HEK293 (cell line): ENCODE measurements at regions not wholly inside any gene's neighbourhood (a gene's known extent, or its start where the extent isn't known, plus 50 kb on each side); places are given as distances from the start of the nearest gene placed in this dataset.

Experiments used
- MEIS1 ChIP-seq: sonication (generic); formaldehyde crosslinking; IDR thresholded peaks from 2 replicates; pipeline ENCODE4 v1.8.1; 2022; ENCODE audit warnings: missing genetic modification reagents, mild to moderate bottlenecking, borderline replicate concordance
- MYNN ChIP-seq: fragments of 450-650 bp; formaldehyde crosslinking; IDR thresholded peaks from 2 replicates; pipeline ENCODE4 v1.5.1; 2016; ENCODE audit warnings: missing biosample characterization, missing genetic modification characterization, borderline replicate concordance
- ZFP37 ChIP-seq: fragments of 450-650 bp; formaldehyde crosslinking; IDR thresholded peaks from 2 replicates; pipeline ENCODE4 v1.5.1; 2016; ENCODE audit warnings: missing biosample characterization, missing genetic modification characterization
- ZNF114 ChIP-seq: fragments of 450-650 bp; formaldehyde crosslinking; IDR thresholded peaks from 2 replicates; pipeline ENCODE4 v1.5.0; 2017; ENCODE audit warnings: missing biosample characterization, missing genetic modification characterization
- ZNF132 ChIP-seq: fragments of 450-650 bp; formaldehyde crosslinking; IDR thresholded peaks from 2 replicates; pipeline ENCODE4 v1.5.1; 2017; ENCODE audit warnings: missing biosample characterization, missing genetic modification characterization, borderline replicate concordance
- ZNF223 ChIP-seq: fragments of 450-650 bp; formaldehyde crosslinking; IDR thresholded peaks from 2 replicates; pipeline ENCODE4 v1.5.1; 2016; ENCODE audit warnings: missing biosample characterization, missing genetic modification characterization
- ZNF274 ChIP-seq, 2 experiments: fragments of 200-500 bp in 1 of 2; fragments of 450-650 bp in 1 of 2; sonication (Bioruptor generic) in 1 of 2; formaldehyde crosslinking in 1 of 2; IDR thresholded peaks; 2 replicates each; pipeline versions ENCODE4 v1.5.1 to v1.6.1; 2014 to 2016; ENCODE audit warnings: borderline replicate concordance in 1 of 2, inconsistent platforms in 1 of 2, low read length in 1 of 2, missing biosample characterization in 1 of 2, missing genetic modification characterization in 1 of 2
- ZNF311 ChIP-seq: fragments of 450-650 bp; formaldehyde crosslinking; IDR thresholded peaks from 2 replicates; pipeline ENCODE4 v1.5.1; 2017; ENCODE audit warnings: missing biosample characterization, missing genetic modification characterization, borderline replicate concordance
- ZNF324 ChIP-seq: fragments of 450-650 bp; formaldehyde crosslinking; IDR thresholded peaks from 2 replicates; pipeline ENCODE4 v1.5.1; 2016; ENCODE audit warnings: missing biosample characterization, missing genetic modification characterization
- ZNF48 ChIP-seq: fragments of 450-650 bp; formaldehyde crosslinking; IDR thresholded peaks from 2 replicates; pipeline ENCODE4 v1.5.1; 2016; ENCODE audit warnings: missing biosample characterization, missing genetic modification characterization
- ZNF596 ChIP-seq: fragments of 450-650 bp; IDR thresholded peaks from 2 replicates; pipeline ENCODE4 v1.5.0; 2018; ENCODE audit warnings: missing biosample characterization, mild to moderate bottlenecking, missing genetic modification characterization, moderate library complexity
- ZNF621 ChIP-seq: fragments of 450-650 bp; formaldehyde crosslinking; IDR thresholded peaks from 2 replicates; pipeline ENCODE4 v1.5.1; 2017; ENCODE audit warnings: missing biosample characterization, missing genetic modification characterization
- ZNF623 ChIP-seq: fragments of 450-650 bp; formaldehyde crosslinking; IDR thresholded peaks from 2 replicates; pipeline ENCODE4 v1.5.1; 2016; ENCODE audit warnings: missing biosample characterization, missing genetic modification characterization
- ZNF629 ChIP-seq: fragments of 450-650 bp; formaldehyde crosslinking; IDR thresholded peaks from 2 replicates; pipeline ENCODE4 v1.5.1; 2017; ENCODE audit warnings: missing biosample characterization, missing genetic modification characterization
- ZNF660 ChIP-seq: fragments of 450-650 bp; IDR thresholded peaks from 2 replicates; pipeline ENCODE4 v1.5.1; 2018; ENCODE audit warnings: missing biosample characterization, mild to moderate bottlenecking, missing genetic modification characterization
- ZNF664 ChIP-seq: fragments of 450-650 bp; formaldehyde crosslinking; IDR thresholded peaks from 2 replicates; pipeline ENCODE4 v1.5.1; 2016; ENCODE audit warnings: missing biosample characterization, missing genetic modification characterization
- ZNF785 ChIP-seq: fragments of 450-650 bp; formaldehyde crosslinking; IDR thresholded peaks from 2 replicates; pipeline ENCODE4 v1.5.1; 2016; ENCODE audit warnings: missing biosample characterization, missing genetic modification characterization
- ZNF843 ChIP-seq: fragments of 450-650 bp; formaldehyde crosslinking; IDR thresholded peaks from 2 replicates; pipeline ENCODE4 v1.5.1; 2016; ENCODE audit warnings: missing biosample characterization, missing genetic modification characterization
- TF ChIP-seq, protein P1 (sequence below): fragments of 450-650 bp; formaldehyde crosslinking; IDR thresholded peaks from 2 replicates; pipeline ENCODE4 v1.5.0; 2017; ENCODE audit warnings: missing biosample characterization, missing genetic modification characterization, borderline replicate concordance
- TF ChIP-seq, protein P2 (sequence below): fragments of 450-650 bp; formaldehyde crosslinking; IDR thresholded peaks from 2 replicates; pipeline ENCODE4 v1.5.1; 2016; ENCODE audit warnings: missing biosample characterization, missing genetic modification characterization
- TF ChIP-seq, protein P3 (sequence below): fragments of 450-650 bp; formaldehyde crosslinking; conservative IDR thresholded peaks from 2 replicates; pipeline ENCODE4 v1.5.1; 2016; ENCODE audit warnings: low read depth, missing biosample characterization, missing genetic modification characterization
- TF ChIP-seq, protein P4 (sequence below): fragments of 450-650 bp; formaldehyde crosslinking; IDR thresholded peaks from 2 replicates; pipeline ENCODE4 v1.5.1; 2016; ENCODE audit warnings: missing biosample characterization, missing genetic modification characterization
- TF ChIP-seq, protein P5 (sequence below): fragments of 450-650 bp; formaldehyde crosslinking; IDR thresholded peaks from 2 replicates; pipeline ENCODE4 v1.5.1; 2017; ENCODE audit warnings: missing biosample characterization, missing genetic modification characterization
- TF ChIP-seq, protein P6 (sequence below): fragments of 450-650 bp; IDR thresholded peaks from 2 replicates; pipeline ENCODE4 v1.5.1; 2018; ENCODE audit warnings: missing biosample characterization, missing genetic modification characterization
- TF ChIP-seq, protein P7 (sequence below): fragments of 450-650 bp; formaldehyde crosslinking; IDR thresholded peaks from 2 replicates; pipeline ENCODE4 v1.5.1; 2016; ENCODE audit warnings: missing biosample characterization, missing genetic modification characterization

DNA sequence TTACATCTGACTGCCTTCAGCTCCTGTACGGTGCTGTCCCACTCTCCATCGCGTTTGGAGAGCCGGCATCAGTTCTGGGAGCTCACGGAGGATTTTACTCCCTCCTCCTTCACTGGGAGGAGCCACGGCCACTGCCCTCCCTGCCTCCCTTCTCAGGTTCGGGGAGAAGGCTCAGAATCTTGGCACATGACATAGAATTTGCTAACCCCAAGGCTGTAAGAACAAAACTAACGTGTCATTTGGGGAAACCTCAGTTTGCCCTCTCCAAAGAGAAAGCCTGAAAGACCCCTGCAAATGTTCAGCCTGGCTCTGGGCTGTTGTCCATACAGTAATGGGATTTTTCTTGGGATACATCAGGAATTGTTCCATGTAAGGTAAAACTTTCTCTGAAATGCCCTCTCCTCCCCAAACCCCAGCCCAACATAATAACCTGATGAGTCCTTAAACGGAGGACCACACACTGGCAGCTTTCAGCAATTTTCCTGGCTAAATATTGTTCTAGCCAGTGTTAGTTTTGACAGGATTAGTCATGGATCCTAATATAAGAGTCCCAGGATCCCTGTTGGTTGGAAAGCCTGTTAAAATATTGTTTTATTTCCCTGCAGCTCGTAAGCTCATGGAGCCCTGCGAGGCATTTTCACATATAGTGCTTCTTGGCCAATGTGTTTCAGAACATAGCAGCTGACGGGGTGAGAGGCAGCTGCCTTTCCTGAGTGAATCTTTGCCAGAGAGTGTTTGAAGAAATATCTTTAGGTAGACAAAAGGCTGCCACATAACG lies 98.8 kb downstream of the RHOU start (continued):
- no peak for TF ChIP-seq ZNF311 (tag by site-specific recombination)
- TF ChIP-seq, protein P1, sequence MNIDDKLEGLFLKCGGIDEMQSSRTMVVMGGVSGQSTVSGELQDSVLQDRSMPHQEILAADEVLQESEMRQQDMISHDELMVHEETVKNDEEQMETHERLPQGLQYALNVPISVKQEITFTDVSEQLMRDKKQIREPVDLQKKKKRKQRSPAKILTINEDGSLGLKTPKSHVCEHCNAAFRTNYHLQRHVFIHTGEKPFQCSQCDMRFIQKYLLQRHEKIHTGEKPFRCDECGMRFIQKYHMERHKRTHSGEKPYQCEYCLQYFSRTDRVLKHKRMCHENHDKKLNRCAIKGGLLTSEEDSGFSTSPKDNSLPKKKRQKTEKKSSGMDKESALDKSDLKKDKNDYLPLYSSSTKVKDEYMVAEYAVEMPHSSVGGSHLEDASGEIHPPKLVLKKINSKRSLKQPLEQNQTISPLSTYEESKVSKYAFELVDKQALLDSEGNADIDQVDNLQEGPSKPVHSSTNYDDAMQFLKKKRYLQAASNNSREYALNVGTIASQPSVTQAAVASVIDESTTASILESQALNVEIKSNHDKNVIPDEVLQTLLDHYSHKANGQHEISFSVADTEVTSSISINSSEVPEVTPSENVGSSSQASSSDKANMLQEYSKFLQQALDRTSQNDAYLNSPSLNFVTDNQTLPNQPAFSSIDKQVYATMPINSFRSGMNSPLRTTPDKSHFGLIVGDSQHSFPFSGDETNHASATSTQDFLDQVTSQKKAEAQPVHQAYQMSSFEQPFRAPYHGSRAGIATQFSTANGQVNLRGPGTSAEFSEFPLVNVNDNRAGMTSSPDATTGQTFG (tag by site-specific recombination) = no peak
- no peak for TF ChIP-seq ZNF621 (tag by site-specific recombination)
- no peak for TF ChIP-seq ZNF132 (tag by site-specific recombination)
- TF ChIP-seq, protein P2, sequence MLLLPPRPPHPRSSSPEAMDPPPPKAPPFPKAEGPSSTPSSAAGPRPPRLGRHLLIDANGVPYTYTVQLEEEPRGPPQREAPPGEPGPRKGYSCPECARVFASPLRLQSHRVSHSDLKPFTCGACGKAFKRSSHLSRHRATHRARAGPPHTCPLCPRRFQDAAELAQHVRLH (tag by site-specific recombination) = no peak
- no peak for TF ChIP-seq ZNF48 (tag by site-specific recombination)
- 0 out of 2 replicates have a peak, but pooled peaks have one; percentile 43 for TF ChIP-seq ZNF629 (tag by site-specific recombination)
- no peak for TF ChIP-seq ZNF664 (tag by site-specific recombination)
- no peak for TF ChIP-seq ZNF785 (tag by site-specific recombination)
- TF ChIP-seq ZNF660 (tag by site-specific recombination) = peak; percentile 50; the same call in 1 of the 2 replicates
- no peak for TF ChIP-seq ZNF114 (tag by site-specific recombination)
- TF ChIP-seq, protein P3, sequence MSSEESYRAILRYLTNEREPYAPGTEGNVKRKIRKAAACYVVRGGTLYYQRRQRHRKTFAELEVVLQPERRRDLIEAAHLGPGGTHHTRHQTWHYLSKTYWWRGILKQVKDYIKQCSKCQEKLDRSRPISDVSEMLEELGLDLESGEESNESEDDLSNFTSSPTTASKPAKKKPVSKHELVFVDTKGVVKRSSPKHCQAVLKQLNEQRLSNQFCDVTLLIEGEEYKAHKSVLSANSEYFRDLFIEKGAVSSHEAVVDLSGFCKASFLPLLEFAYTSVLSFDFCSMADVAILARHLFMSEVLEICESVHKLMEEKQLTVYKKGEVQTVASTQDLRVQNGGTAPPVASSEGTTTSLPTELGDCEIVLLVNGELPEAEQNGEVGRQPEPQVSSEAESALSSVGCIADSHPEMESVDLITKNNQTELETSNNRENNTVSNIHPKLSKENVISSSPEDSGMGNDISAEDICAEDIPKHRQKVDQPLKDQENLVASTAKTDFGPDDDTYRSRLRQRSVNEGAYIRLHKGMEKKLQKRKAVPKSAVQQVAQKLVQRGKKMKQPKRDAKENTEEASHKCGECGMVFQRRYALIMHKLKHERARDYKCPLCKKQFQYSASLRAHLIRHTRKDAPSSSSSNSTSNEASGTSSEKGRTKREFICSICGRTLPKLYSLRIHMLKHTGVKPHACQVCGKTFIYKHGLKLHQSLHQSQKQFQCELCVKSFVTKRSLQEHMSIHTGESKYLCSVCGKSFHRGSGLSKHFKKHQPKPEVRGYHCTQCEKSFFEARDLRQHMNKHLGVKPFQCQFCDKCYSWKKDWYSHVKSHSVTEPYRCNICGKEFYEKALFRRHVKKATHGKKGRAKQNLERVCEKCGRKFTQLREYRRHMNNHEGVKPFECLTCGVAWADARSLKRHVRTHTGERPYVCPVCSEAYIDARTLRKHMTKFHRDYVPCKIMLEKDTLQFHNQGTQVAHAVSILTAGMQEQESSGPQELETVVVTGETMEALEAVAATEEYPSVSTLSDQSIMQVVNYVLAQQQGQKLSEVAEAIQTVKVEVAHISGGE (tag by site-specific recombination) = no peak
- TF ChIP-seq ZNF223 = no peak
- no peak for TF ChIP-seq ZFP37
- TF ChIP-seq, protein P4, sequence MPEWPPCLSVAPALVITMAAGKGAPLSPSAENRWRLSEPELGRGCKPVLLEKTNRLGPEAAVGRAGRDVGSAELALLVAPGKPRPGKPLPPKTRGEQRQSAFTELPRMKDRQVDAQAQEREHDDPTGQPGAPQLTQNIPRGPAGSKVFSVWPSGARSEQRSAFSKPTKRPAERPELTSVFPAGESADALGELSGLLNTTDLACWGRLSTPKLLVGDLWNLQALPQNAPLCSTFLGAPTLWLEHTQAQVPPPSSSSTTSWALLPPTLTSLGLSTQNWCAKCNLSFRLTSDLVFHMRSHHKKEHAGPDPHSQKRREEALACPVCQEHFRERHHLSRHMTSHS (tag by site-specific recombination) = no peak
- peak; percentile 50; the same call in 1 of the 2 replicates for TF ChIP-seq MYNN (tag by site-specific recombination)
- TF ChIP-seq, protein P5, sequence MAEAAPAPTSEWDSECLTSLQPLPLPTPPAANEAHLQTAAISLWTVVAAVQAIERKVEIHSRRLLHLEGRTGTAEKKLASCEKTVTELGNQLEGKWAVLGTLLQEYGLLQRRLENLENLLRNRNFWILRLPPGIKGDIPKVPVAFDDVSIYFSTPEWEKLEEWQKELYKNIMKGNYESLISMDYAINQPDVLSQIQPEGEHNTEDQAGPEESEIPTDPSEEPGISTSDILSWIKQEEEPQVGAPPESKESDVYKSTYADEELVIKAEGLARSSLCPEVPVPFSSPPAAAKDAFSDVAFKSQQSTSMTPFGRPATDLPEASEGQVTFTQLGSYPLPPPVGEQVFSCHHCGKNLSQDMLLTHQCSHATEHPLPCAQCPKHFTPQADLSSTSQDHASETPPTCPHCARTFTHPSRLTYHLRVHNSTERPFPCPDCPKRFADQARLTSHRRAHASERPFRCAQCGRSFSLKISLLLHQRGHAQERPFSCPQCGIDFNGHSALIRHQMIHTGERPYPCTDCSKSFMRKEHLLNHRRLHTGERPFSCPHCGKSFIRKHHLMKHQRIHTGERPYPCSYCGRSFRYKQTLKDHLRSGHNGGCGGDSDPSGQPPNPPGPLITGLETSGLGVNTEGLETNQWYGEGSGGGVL = no peak
- TF ChIP-seq, protein P6, sequence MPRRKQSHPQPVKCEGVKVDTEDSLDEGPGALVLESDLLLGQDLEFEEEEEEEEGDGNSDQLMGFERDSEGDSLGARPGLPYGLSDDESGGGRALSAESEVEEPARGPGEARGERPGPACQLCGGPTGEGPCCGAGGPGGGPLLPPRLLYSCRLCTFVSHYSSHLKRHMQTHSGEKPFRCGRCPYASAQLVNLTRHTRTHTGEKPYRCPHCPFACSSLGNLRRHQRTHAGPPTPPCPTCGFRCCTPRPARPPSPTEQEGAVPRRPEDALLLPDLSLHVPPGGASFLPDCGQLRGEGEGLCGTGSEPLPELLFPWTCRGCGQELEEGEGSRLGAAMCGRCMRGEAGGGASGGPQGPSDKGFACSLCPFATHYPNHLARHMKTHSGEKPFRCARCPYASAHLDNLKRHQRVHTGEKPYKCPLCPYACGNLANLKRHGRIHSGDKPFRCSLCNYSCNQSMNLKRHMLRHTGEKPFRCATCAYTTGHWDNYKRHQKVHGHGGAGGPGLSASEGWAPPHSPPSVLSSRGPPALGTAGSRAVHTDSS (tag by site-specific recombination) = no peak
- TF ChIP-seq ZNF324 (tag by site-specific recombination) = no peak
- TF ChIP-seq ZNF623 (tag by site-specific recombination) = no peak
- peak; percentile 31 for TF ChIP-seq ZNF843 (tag by site-specific recombination)
- no peak for TF ChIP-seq ZNF274 (IDR thresholded peaks at IDR 0.05; ENCODE audit: low read length)
- no peak for TF ChIP-seq ZNF274 (tag by site-specific recombination; IDR thresholded peaks at IDR 0.05; ENCODE audit: borderline replicate concordance)
- no peak for TF ChIP-seq ZNF596 (tag by site-specific recombination)
- no peak for TF ChIP-seq MEIS1
- TF ChIP-seq, protein P7, sequence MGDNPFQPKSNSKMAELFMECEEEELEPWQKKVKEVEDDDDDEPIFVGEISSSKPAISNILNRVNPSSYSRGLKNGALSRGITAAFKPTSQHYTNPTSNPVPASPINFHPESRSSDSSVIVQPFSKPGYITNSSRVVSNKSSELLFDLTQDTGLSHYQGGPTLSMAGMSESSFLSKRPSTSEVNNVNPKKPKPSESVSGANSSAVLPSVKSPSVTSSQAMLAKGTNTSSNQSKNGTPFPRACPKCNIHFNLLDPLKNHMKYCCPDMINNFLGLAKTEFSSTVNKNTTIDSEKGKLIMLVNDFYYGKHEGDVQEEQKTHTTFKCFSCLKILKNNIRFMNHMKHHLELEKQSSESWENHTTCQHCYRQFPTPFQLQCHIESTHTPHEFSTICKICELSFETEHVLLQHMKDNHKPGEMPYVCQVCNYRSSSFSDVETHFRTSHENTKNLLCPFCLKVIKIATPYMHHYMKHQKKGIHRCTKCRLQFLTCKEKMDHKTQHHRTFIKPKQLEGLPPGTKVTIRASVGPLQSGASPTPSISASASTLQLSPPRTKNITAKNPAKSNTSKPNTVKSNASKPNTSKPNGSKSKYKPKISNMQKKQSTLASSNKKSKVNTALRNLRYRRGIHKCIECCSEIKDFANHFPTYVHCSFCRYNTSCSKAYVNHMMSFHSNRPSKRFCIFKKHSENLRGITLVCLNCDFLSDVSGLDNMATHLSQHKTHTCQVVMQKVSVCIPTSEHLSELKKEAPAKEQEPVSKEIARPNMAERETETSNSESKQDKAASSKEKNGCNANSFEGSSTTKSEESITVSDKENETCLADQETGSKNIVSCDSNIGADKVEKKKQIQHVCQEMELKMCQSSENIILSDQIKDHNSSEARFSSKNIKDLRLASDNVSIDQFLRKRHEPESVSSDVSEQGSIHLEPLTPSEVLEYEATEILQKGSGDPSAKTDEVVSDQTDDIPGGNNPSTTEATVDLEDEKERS (tag by site-specific recombination) = no peak
